ENCODE measurements at regions not wholly inside any gene's neighbourhood (a gene's known extent, or its start where the extent isn't known, plus 50 kb on each side); places are given as distances from the start of the nearest gene placed in this dataset.

GRCh38 chr9:80605793-80606192 lies 1034.0 kb downstream of the TLE4 start:
- TF ChIP-seq POLR2A (IDR thresholded peaks at IDR 0.05; ENCODE audit: low read depth) (no peak), CTCF (IDR thresholded peaks at IDR 0.05) (no peak)
